Liver (tissue), 7 donors: ENCODE measurements at regions not wholly inside any gene's neighbourhood (a gene's known extent, or its start where the extent isn't known, plus 50 kb on each side); places are given as distances from the start of the nearest gene placed in this dataset.

ENCODE experiments used
- DNase-seq: peaks from one replicate; pipeline ENCODE4 v3.0.0-alpha.2; 2017; ENCODE audit warnings: low spot score
- H3K27ac ChIP-seq, 2 donors: one replicate each; pipeline ENCODE4 v1.7.0; 2013; ENCODE audit warnings: inconsistent platforms in 2 of 2, low read length in 2 of 2, control low read depth in 1 of 2, low read depth in 1 of 2, mild to moderate bottlenecking in 1 of 2
- H3K27me3 ChIP-seq, 4 donors: one replicate each; pipeline versions ENCODE4 v1.6.1 to v1.7.0; 2013; ENCODE audit warnings: low read length in 3 of 4, inconsistent platforms in 1 of 4, mild to moderate bottlenecking in 1 of 4, moderate library complexity in 1 of 4; ENCODE audit not compliant: control insufficient read depth in 4 of 4, insufficient read depth in 4 of 4
- H3K36me3 ChIP-seq, 4 donors: one replicate each; pipeline versions ENCODE4 v1.6.1 to v1.7.0; 2013; ENCODE audit warnings: low read length in 3 of 4, mild to moderate bottlenecking in 3 of 4, low read depth in 1 of 4, moderate library complexity in 1 of 4; ENCODE audit not compliant: control insufficient read depth in 4 of 4, insufficient read depth in 3 of 4
- H3K4me1 ChIP-seq, 4 donors: one replicate each; pipeline versions ENCODE4 v1.6.1 to v1.7.0; 2013; ENCODE audit warnings: low read length in 3 of 4, mild to moderate bottlenecking in 3 of 4, moderate library complexity in 1 of 4; ENCODE audit not compliant: control insufficient read depth in 4 of 4, insufficient read depth in 4 of 4
- H3K4me3 ChIP-seq, 3 donors: one replicate each; pipeline versions ENCODE4 v1.6.1 to v1.7.0; 2013; ENCODE audit warnings: low read length in 3 of 3, control low read depth in 1 of 3, low read depth in 1 of 3, mild to moderate bottlenecking in 1 of 3
- H3K9ac ChIP-seq, 2 donors: one replicate each; pipeline ENCODE4 v1.7.0; 2013; ENCODE audit warnings: low read length in 2 of 2, mild to moderate bottlenecking in 2 of 2, moderate library complexity in 2 of 2, control low read depth in 1 of 2, low read depth in 1 of 2
- H3K9me3 ChIP-seq, 4 donors: one replicate each; pipeline versions ENCODE4 v1.6.1 to v1.7.0; 2013; ENCODE audit warnings: low read length in 3 of 4; ENCODE audit not compliant: control insufficient read depth in 4 of 4
- EGR1 ChIP-seq, 2 donors: IDR thresholded peaks; 2 replicates each; pipeline ENCODE4 v1.6.1; 2016 to 2018; ENCODE audit warnings: antibody characterized with exemption in 2 of 2, low read depth in 2 of 2
- FOXA1 ChIP-seq: IDR thresholded peaks from 2 replicates; pipeline ENCODE4 v1.6.1; 2016; ENCODE audit warnings: antibody characterized with exemption
- FOXA2 ChIP-seq: IDR thresholded peaks from 2 replicates; pipeline ENCODE4 v1.6.1; 2016; ENCODE audit warnings: antibody characterized with exemption
- GABPA ChIP-seq, 2 donors: IDR thresholded peaks in 1 of 2; conservative IDR thresholded peaks in 1 of 2; 2 replicates each; pipeline ENCODE4 v1.6.1; 2016; ENCODE audit warnings: antibody characterized with exemption in 2 of 2, mild to moderate bottlenecking in 1 of 2, moderate library complexity in 1 of 2
- HNF4A ChIP-seq, 2 donors: conservative IDR thresholded peaks; 2 replicates each; pipeline ENCODE4 v1.6.1; 2016; ENCODE audit warnings: antibody characterized with exemption in 2 of 2, mild to moderate bottlenecking in 2 of 2
- HNF4G ChIP-seq: IDR thresholded peaks from 2 replicates; pipeline ENCODE4 v1.6.1; 2016; ENCODE audit warnings: antibody characterized with exemption
- JUND ChIP-seq, 2 donors: IDR thresholded peaks; 2 replicates each; pipeline ENCODE4 v1.6.1; 2016; ENCODE audit warnings: antibody characterized with exemption in 2 of 2
- NR2F2 ChIP-seq: IDR thresholded peaks from 2 replicates; pipeline ENCODE4 v1.6.1; 2016; ENCODE audit warnings: antibody characterized with exemption
- RAD21 ChIP-seq, 2 donors: IDR thresholded peaks; 2 replicates each; pipeline ENCODE4 v1.6.1; 2016; ENCODE audit warnings: antibody characterized with exemption in 2 of 2, mild to moderate bottlenecking in 2 of 2
- RXRA ChIP-seq, 2 donors: IDR thresholded peaks; 2 replicates each; pipeline ENCODE4 v1.6.1; 2017 to 2018; ENCODE audit warnings: antibody characterized with exemption in 2 of 2, mild to moderate bottlenecking in 1 of 2
- SP1 ChIP-seq: IDR thresholded peaks from 2 replicates; pipeline ENCODE4 v1.6.1; 2018; ENCODE audit warnings: antibody characterized with exemption, mild to moderate bottlenecking
- TAF1 ChIP-seq: conservative IDR thresholded peaks from 2 replicates; pipeline ENCODE4 v1.6.1; 2016; ENCODE audit warnings: antibody characterized with exemption, mild to moderate bottlenecking
- YY1 ChIP-seq: IDR thresholded peaks from 2 replicates; pipeline ENCODE4 v1.6.1; 2016; ENCODE audit warnings: antibody characterized with exemption, mild to moderate bottlenecking
- WGBS: extraction: QIAGEN DNeasy Blood & Tissue Kit; methylation state at CpG from one replicate; pipeline ENCODE4 v1.1.7; 2013; 5-methylcytosine and 5-hydroxymethylcytosine counted together
- TF ChIP-seq, protein P1 (sequence below): IDR thresholded peaks from 2 replicates; pipeline ENCODE4 v1.6.1; 2016; ENCODE audit warnings: antibody characterized with exemption
- TF ChIP-seq, protein P2 (sequence below): IDR thresholded peaks from 2 replicates; pipeline ENCODE4 v1.6.1; 2016; ENCODE audit warnings: antibody characterized with exemption
- TF ChIP-seq, protein P3 (sequence below): IDR thresholded peaks from 2 replicates; pipeline ENCODE4 v1.6.1; 2016; ENCODE audit warnings: antibody characterized with exemption
- TF ChIP-seq, protein P4 (sequence below): IDR thresholded peaks from 2 replicates; pipeline ENCODE4 v1.6.1; 2016; ENCODE audit warnings: antibody characterized with exemption, mild to moderate bottlenecking
- donor health status: healthy.
- donor health status: healthy.
- donor health status: healthy.
- donor health status: healthy.

DNA sequence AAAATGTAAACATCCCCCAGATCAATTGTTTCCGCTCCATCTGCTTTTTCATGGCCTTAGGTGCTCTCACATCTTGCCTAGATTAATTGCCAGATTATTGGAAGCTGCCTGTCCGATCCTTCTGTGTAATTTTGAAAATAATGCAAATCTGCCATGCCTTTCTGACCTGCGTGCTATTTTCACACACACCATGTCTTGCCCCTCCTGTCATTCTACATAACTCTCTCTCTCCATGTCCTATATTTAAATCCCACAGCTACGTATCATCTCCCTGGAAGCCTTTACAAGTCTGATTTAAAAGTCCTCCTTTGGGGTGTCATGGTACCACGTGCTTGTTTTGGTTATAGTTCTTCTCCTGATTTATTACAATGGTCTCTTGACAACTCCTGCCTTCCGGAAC is 247.6 kb upstream of the ELAVL2 start:
- Histone ChIP-seq H3K9ac (no peak overlapping the region), H3K27me3 (no peaks in the 10 kb centered on the region), H3K36me3 (no peaks in the 10 kb centered on the region), H3K4me3 (no peak overlapping the region), H3K9me3 (no peaks in the 10 kb centered on the region), H3K27ac (no peak overlapping the region), H3K4me1 (no peaks in the 10 kb centered on the region)
- TF ChIP-seq RXRA (IDR thresholded peaks at IDR 0.05) (no peak), RAD21 (IDR thresholded peaks at IDR 0.05) (no peak), TAF1 (no peak), FOXA1 (no peak), JUND (IDR thresholded peaks at IDR 0.05) (no peak), HNF4A (conservative IDR thresholded peaks at IDR 0.05) (no peak), HNF4G (no peak), EGR1 (IDR thresholded peaks at IDR 0.05; ENCODE audit: low read depth in 2 of 2) (no peak), YY1 (no peak), NR2F2 (no peak), SP1 (no peak), FOXA2 (no peak), GABPA (IDR thresholded peaks at IDR 0.05 in 1 of 2, conservative IDR thresholded peaks at IDR 0.05 in 1 of 2) (no peak)
- TF ChIP-seq, protein P1, sequence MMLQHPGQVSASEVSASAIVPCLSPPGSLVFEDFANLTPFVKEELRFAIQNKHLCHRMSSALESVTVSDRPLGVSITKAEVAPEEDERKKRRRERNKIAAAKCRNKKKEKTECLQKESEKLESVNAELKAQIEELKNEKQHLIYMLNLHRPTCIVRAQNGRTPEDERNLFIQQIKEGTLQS, result no peak
- TF ChIP-seq, protein P2, sequence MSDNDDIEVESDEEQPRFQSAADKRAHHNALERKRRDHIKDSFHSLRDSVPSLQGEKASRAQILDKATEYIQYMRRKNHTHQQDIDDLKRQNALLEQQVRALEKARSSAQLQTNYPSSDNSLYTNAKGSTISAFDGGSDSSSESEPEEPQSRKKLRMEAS, result no peak
- no peak for DNase-seq
- 58% methylated on average over 6 of the region's 6 CpGs for WGBS

DNA sequence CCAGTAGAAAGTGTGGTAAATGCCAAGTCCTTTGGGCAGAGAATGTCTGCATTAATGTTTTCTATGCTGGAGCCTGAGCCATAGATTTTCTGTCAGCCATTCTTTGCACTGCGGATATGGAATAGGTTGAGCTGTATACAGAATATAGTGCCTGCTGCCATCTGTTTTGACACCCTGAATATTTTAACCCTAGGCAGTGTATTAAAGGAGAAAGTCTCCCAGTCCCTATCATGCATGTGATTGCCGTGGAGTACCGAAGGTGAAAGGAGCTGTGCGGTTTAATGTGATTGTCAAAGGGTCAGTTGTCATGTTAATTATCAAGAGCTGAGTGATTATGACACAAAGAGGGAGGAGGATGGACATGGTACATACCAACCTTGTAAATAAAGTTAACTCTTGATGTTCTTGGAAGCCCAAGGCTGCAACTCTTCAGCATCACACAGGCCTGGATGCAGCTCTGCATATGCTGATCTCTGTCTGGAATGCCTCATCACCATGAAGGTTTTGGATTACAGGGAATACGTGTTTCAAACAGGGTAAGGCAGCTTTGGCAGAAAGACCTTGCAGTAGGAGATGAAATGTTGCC is 247.1 kb upstream of the ELAVL2 start:
- no peaks in the 10 kb centered on the region for H3K4me1 ChIP-seq
- TF ChIP-seq, protein P3, sequence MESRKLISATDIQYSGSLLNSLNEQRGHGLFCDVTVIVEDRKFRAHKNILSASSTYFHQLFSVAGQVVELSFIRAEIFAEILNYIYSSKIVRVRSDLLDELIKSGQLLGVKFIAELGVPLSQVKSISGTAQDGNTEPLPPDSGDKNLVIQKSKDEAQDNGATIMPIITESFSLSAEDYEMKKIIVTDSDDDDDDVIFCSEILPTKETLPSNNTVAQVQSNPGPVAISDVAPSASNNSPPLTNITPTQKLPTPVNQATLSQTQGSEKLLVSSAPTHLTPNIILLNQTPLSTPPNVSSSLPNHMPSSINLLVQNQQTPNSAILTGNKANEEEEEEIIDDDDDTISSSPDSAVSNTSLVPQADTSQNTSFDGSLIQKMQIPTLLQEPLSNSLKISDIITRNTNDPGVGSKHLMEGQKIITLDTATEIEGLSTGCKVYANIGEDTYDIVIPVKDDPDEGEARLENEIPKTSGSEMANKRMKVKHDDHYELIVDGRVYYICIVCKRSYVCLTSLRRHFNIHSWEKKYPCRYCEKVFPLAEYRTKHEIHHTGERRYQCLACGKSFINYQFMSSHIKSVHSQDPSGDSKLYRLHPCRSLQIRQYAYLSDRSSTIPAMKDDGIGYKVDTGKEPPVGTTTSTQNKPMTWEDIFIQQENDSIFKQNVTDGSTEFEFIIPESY, result no peak
- TF ChIP-seq, protein P4, sequence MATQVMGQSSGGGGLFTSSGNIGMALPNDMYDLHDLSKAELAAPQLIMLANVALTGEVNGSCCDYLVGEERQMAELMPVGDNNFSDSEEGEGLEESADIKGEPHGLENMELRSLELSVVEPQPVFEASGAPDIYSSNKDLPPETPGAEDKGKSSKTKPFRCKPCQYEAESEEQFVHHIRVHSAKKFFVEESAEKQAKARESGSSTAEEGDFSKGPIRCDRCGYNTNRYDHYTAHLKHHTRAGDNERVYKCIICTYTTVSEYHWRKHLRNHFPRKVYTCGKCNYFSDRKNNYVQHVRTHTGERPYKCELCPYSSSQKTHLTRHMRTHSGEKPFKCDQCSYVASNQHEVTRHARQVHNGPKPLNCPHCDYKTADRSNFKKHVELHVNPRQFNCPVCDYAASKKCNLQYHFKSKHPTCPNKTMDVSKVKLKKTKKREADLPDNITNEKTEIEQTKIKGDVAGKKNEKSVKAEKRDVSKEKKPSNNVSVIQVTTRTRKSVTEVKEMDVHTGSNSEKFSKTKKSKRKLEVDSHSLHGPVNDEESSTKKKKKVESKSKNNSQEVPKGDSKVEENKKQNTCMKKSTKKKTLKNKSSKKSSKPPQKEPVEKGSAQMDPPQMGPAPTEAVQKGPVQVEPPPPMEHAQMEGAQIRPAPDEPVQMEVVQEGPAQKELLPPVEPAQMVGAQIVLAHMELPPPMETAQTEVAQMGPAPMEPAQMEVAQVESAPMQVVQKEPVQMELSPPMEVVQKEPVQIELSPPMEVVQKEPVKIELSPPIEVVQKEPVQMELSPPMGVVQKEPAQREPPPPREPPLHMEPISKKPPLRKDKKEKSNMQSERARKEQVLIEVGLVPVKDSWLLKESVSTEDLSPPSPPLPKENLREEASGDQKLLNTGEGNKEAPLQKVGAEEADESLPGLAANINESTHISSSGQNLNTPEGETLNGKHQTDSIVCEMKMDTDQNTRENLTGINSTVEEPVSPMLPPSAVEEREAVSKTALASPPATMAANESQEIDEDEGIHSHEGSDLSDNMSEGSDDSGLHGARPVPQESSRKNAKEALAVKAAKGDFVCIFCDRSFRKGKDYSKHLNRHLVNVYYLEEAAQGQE, result no peak
- TF ChIP-seq TAF1, result no peak
- H3K27me3 ChIP-seq, result no peaks in the 10 kb centered on the region
- no peak overlapping the region for H3K9ac ChIP-seq
- 60% methylated on average over 5 of the region's 5 CpGs for WGBS
- DNase-seq, result no peak
- H3K4me3 ChIP-seq, result no peak overlapping the region
- no peaks in the 10 kb centered on the region for H3K36me3 ChIP-seq
- H3K27ac ChIP-seq, result no peak overlapping the region
- H3K9me3 ChIP-seq, result no peaks in the 10 kb centered on the region
